Vagina (tissue), 2 donors: ENCODE measurements at regions not wholly inside any gene's neighbourhood (a gene's known extent, or its start where the extent isn't known, plus 50 kb on each side); places are given as distances from the start of the nearest gene placed in this dataset.

Experiments used
- CTCF ChIP-seq, 3 experiments: fragments of 450-650 bp in 2 of 3; fragments of 200-600 bp in 1 of 3; sonication (generic) in 1 of 3; IDR thresholded peaks; one replicate each; pipeline ENCODE4 v1.5.1; 2017 to 2019; ENCODE audit warnings: antibody characterized with exemption in 3 of 3, mild to moderate bottlenecking in 2 of 3, moderate library complexity in 2 of 3
- POLR2A ChIP-seq, 2 donors: fragments of 450-650 bp; IDR thresholded peaks; one replicate each; pipeline ENCODE4 v1.6.1; 2017; ENCODE audit warnings: antibody characterized with exemption in 2 of 2, mild to moderate bottlenecking in 2 of 2, moderate library complexity in 2 of 2
- POLR2AphosphoS5 ChIP-seq, 2 donors: sonication (generic); formaldehyde crosslinking; IDR thresholded peaks; one replicate each; pipeline ENCODE4 v1.9.0; 2017; ENCODE audit warnings: antibody characterized with exemption in 2 of 2, mild to moderate bottlenecking in 2 of 2, low read depth in 1 of 2; ENCODE audit not compliant: insufficient read depth in 1 of 2

DNA sequence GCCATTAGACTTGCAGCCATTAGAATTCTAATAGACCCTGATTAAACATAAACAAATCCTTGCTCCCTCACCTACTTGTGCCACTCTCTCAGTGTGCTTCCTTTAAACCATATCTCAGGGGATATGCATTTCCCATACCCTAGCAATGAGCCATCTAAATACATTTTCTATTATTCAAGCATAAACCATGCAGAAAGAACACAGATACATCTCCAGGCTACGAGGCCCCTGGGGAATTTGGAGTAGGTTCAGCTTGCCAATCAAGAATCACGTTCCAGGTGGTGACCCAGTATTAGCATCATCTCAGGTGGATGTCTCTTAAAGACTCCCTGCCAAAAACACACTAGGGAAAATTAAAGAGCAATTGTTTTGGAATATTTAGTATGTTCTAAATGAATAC lies 93.0 kb upstream of the CCL21 start:
- TF ChIP-seq CTCF (IDR thresholded peaks at IDR 0.05) = no peak
- no peak for TF ChIP-seq POLR2AphosphoS5 (IDR thresholded peaks at IDR 0.05; ENCODE audit: insufficient read depth in 1 of 2, low read depth in 1 of 2)
- TF ChIP-seq POLR2A (IDR thresholded peaks at IDR 0.05) = no peak
